ENCODE measurements at regions not wholly inside any gene's neighbourhood (a gene's known extent, or its start where the extent isn't known, plus 50 kb on each side); places are given as distances from the start of the nearest gene placed in this dataset.

DNA sequence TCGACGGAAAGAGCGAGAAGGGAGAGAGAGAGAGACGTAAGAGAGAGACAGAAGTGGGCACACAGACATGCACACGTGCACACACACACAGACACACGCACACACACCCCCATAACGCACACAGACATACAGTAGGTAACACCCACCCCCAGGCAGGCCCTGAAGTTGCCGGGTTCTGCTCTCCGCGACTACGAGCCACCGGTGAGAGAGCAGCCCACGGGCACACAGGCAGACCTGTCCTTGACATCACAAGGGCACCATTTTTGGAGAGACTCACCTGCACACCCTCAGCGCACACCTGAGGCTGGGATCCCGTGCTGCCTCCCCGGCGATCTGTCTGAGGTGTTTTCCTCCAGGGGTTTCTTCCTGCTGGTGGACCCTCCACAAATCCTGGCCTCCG is 1171.0 kb upstream of the PCDH10 start (continued):
- TF ChIP-seq SRSF4 (IDR thresholded peaks at IDR 0.05; ENCODE audit: low read depth, low read length, poor library complexity, severe bottlenecking) = no peak

DNA sequence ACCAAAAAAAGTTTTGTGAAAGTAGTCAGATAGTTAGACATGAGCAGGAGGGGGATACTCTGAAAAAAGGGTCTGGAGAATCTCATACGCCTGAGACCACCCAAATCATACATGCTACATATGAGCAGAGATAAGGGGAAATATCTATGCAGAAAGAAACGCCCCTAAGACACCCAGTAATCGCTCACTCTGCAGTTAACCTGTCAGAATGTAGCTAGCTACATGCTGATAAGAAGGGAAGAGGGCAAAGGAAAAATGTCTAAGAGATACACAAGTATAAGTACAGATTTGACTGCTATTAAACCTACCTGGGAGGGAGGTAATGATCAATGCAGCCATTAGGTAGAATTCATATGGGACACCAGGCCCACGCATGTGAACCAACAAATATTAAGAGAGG is 1159.5 kb upstream of the PCDH10 start:
- no peak for TF ChIP-seq TBL1XR1 (IDR thresholded peaks at IDR 0.05; ENCODE audit: borderline replicate concordance, low read length, partially characterized antibody)
- no peak for TF ChIP-seq ZNF17 (CRISPR knock-in tag; IDR thresholded peaks at IDR 0.05)
- TF ChIP-seq ZBTB34 (CRISPR knock-in tag; IDR thresholded peaks at IDR 0.05) = no peak
- TF ChIP-seq GATAD1 (CRISPR knock-in tag; IDR thresholded peaks at IDR 0.05) = no peak
- no peak for TF ChIP-seq ZNF761 (CRISPR knock-in tag; conservative IDR thresholded peaks at IDR 0.05)
- TF ChIP-seq HOMEZ (CRISPR knock-in tag; IDR thresholded peaks at IDR 0.05; ENCODE audit: low read depth) = no peak
- TF ChIP-seq, protein P1, sequence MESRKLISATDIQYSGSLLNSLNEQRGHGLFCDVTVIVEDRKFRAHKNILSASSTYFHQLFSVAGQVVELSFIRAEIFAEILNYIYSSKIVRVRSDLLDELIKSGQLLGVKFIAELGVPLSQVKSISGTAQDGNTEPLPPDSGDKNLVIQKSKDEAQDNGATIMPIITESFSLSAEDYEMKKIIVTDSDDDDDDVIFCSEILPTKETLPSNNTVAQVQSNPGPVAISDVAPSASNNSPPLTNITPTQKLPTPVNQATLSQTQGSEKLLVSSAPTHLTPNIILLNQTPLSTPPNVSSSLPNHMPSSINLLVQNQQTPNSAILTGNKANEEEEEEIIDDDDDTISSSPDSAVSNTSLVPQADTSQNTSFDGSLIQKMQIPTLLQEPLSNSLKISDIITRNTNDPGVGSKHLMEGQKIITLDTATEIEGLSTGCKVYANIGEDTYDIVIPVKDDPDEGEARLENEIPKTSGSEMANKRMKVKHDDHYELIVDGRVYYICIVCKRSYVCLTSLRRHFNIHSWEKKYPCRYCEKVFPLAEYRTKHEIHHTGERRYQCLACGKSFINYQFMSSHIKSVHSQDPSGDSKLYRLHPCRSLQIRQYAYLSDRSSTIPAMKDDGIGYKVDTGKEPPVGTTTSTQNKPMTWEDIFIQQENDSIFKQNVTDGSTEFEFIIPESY (CRISPR knock-in tag; IDR thresholded peaks at IDR 0.05) = no peak
- no peak for TF ChIP-seq ZNF253 (CRISPR knock-in tag; IDR thresholded peaks at IDR 0.05; ENCODE audit: borderline replicate concordance)
- no peak for TF ChIP-seq IKZF1 (IDR thresholded peaks at IDR 0.05)
- TF ChIP-seq ZNF367 (CRISPR knock-in tag; IDR thresholded peaks at IDR 0.05; ENCODE audit: borderline replicate concordance) = no peak
- TF ChIP-seq GZF1 (CRISPR knock-in tag; IDR thresholded peaks at IDR 0.05) = no peak
- no peak for TF ChIP-seq ZBTB42 (CRISPR knock-in tag; IDR thresholded peaks at IDR 0.05)
- H4K20me1 ChIP-seq (ENCODE audit: insufficient read depth, low read length) = no peaks in the 10 kb centered on the region
- 1% methylated on average over 4 of the region's 4 CpGs for WGBS (ENCODE audit: low lambda C conversion rate)
- in situ Hi-C loops (cut with HindIII; ENCODE audit: extremely low pct_ligation_motif_present, low pct_unique_long_range_greater_than_20kb) (no loop called here), intact Hi-C loops (cut with micrococcal nuclease; ENCODE audit: unreplicated experiment) (no loop called here)
- ChIA-PET POLR2A (no interaction called here), CTCF (ENCODE audit: low intra/inter-chr PET ratio, low total read pairs) (no interaction called here)
- no peak overlapping the region for H2AFZ ChIP-seq (ENCODE audit: low read length)
- ATAC-seq = no peak
- H3K4me3 ChIP-seq (replicated peaks in 1 of 3; ENCODE audit: insufficient read depth in 1 of 3, low read depth in 2 of 3, low read length in 3 of 3) = no peak overlapping the region
- H3K27ac ChIP-seq (ENCODE audit: extremely low read length, insufficient read depth, low read length) = no peak overlapping the region
- H3K4me1 ChIP-seq (ENCODE audit: insufficient read depth, low read length) = no peaks in the 10 kb centered on the region
- H3K36me3 ChIP-seq (replicated peaks in 1 of 2; ENCODE audit: control insufficient read depth in 1 of 2, insufficient read depth in 2 of 2, low read length in 2 of 2) = no peaks in the 10 kb centered on the region
- H3K4me2 ChIP-seq (ENCODE audit: low read depth, low read length) = no peak overlapping the region
- no peak overlapping the region for H3K9ac ChIP-seq (ENCODE audit: insufficient read depth, low read depth, low read length)
- BruUV-seq (replicated peaks) = no TSS peak
- FAIRE-seq = no peak
- no peaks in the 10 kb centered on the region for H3K79me2 ChIP-seq (ENCODE audit: insufficient read depth, low read length)
- DNase-seq (ENCODE audit: low spot score) = no peak
- H3K9me3 ChIP-seq (ENCODE audit: low read length) = no peaks in the 10 kb centered on the region
- no peaks in the 10 kb centered on the region for H3K27me3 ChIP-seq (ENCODE audit: control insufficient read depth in 1 of 2, insufficient read depth in 2 of 2, low read length in 2 of 2)

Measured in HepG2 (cell line).